GM19468 (cell line): ENCODE measurements at regions not wholly inside any gene's neighbourhood (a gene's known extent, or its start where the extent isn't known, plus 50 kb on each side); places are given as distances from the start of the nearest gene placed in this dataset.

Source experiments
- ATAC-seq: cut with Tn5 transposase; IDR thresholded peaks from one replicate; pipeline ENCODE4 v1.9.1; 2021; ENCODE audit warnings: mild to moderate bottlenecking, moderate library complexity, moderate number of reproducible peaks; ENCODE audit not compliant: unreplicated experiment; ENCODE audit errors: extremely low read depth

DNA sequence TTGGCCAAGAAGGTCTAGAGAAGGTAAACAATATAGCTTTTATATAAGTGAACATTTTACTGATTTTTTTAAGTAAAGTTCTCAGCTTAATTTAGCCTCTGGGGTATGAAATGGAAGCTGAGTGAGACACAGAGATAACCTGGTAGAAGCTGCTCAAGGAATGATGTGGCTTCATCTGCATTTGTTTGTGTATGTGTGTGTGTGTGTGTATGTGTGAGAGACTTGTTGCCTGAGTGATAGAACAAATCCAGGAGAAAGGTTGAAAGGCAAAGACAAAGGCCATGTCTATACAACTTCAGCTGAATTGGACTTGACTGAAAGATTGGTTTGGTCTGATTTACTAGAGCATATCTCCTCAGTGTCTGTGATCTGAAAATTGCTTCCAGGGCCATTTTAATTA lies 63.6 kb downstream of the PCDH7 start:
- ATAC-seq: no peak

DNA sequence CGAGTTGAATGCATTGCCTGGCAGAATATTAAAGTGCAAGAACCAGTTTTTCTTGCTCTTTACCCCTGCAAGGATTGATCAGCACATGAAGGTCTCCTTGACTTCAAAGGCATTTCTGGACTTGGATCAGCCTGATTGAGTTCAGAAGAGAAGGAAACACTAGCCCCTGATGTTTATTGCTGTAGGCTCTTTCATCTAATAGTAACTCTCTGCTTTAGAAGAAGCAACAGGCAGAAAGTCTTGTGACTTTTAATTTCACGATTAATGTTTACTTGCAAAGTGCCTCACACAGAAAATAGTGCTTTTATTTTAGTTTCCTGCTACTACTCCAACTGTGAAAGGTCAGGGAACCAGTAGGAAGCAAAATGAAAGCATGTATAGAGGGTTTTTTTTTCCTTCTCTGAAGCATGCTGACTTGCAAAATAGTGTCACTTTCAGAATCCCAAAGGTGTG lies 69.1 kb downstream of the PCDH7 start:
- no peak for ATAC-seq

DNA sequence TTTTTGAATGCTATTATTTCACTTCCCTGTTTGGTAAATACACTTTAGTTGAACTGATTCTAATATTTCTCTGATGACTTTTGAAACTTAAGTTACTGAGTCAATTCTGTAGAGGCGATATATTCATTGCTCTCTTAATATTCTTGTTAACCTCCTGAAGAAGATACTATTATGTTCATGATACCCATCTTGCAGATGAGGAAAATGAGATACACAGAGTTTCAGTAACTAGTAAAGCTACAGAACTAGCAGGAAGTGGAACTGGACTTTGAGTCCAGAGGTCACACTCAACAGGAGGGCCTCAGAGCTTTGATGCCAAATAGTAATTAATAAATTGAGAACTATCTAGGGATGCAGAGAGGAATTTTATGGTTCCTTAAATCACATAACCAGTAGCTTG lies 70.0 kb downstream of the PCDH7 start:
- ATAC-seq: no peak

DNA sequence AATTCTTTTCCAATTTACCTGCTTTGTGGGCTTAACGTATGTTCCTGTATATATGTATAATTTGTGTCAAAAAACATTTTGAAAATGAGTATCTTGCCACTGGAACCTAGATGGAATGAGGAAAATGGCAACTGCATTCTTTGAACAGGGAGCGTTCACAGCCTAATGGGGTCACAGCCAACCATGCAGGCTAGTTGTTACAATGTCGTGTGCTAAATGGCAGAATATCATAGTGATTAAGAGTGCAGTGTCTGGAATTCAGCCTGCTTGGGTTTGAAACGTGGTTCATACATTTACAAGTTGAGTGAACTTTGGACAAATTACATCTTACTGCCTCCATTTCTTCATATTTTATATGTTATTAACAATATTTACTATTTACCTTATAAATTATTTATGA lies 70.8 kb downstream of the PCDH7 start:
- ATAC-seq: no peak

DNA sequence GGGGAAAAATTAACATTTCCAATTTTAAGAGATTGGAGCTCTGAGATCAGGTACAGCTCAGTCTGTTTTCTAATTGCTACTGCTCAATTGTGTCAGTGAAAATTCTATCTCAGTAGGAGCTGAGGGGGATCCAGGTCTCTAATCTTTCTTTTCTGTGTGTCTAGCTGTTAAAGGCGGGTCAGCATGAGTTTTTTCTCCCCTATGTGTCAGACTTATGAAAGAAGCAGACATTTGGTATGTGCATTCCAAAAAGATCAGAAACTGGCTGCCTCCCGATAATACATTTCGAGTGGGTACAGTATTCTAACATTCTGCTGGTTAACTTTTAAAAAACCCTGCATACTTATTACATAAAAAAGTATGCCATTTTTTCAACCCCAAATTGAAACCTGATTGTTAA lies 72.4 kb downstream of the PCDH7 start:
- no peak for ATAC-seq

DNA sequence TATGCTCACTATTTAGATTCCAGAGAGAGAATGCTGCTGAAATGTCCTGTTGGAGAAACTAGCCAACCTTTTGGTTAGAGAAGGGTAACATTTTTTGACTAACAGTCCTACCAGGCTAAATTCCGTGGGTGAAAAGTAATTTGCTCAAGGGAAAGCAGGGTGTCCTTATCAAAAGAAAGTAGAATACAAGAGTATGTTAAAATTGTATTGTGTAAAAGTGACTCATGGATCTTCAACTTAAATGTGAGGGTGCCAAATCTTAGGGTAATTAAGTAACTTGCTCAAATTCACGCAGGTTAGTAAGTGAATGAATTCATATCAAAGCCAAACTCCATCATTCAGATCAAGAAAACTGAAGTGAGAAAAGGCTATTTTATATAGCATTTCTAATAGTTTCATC lies 81.7 kb downstream of the PCDH7 start:
- ATAC-seq: no peak

DNA sequence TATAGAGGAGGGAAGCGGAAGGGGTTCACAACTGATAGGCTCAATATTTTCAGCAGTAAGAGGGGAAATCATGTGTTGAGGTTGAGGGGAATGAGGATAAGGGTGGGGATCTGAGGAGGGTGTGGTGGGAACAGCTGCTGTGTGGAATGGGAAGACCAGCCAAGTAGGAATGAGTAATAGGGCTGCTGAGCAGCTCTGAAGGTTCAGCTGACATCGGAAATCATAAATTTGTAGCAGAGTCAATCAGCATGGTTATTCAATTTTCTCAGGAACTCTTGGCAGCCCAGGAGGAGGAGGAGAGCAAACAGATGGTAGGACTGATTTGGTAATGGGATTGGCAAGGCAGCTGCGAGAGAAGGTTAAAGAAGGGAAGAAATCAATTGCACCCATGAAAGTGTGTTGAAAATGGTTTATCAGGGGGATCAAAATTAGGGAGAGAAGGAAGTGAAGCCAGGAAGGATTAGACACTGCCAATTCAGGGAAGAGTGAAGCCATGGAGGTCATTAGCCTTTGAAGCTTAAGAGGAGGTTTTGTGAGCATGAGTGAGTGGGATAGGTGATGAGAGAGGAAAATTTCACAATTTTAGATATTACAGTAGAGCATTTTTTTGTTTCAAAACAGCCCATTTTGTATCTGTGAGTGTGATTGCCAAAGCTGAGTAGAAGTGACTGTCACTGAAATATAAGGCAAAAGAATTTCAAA lies 82.6 kb downstream of the PCDH7 start:
- no peak for ATAC-seq

DNA sequence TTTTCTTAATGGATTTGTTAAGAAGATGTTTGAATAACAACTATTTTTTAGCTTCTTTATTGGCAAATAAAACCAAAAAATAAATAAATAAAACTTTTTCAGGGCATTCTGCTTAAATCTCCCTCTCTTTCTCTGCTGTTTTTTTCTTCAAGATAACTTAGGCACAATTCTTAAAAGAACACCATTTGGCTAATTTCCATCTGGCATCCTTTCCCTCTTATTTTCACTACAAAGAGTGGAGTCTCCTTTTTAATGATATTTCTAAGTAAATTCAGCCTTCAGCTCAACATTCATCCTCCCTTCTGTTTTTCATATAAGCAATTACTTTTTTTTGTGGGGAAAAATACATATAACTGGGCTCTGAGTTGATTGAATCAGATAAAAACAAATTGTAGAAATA lies 88.1 kb downstream of the PCDH7 start:
- no peak for ATAC-seq

DNA sequence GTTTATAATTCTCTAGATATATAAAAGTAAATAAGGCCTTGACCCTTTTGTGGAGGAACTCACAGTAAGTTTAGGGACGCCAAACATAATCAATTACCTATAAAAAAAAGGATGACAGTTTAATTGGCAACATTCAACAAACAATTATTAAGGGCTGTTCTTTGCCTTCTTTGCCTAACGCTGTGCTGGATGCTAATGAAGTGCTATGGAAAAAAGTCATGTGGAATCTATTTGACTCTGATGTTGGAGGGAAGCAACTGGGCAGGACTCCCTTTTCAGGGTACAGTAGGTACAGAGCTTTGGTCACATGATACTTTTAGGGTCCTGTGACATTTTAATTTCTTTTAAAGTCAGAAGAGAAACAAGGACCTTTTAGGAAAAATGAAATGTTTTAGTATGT lies 91.1 kb downstream of the PCDH7 start:
- no peak for ATAC-seq

DNA sequence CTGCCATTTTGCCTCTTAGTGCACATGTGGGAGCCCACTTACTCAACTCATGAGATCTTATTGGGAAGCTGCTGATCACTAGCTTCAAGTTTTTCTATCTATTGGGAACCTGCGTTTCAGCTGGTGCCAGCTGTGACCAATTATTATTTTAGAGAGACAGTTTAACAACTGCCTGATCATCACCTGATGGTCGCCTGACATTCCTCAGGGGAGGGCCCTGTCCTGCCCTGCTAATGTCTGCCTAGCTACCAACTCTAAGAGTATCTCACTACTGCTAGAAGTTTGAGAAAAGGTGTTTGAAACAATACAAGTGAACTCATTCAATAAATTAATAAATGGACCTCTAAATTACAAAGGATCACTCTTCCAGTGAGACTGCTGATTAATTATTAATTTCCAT lies 95.5 kb downstream of the PCDH7 start:
- ATAC-seq: no peak

DNA sequence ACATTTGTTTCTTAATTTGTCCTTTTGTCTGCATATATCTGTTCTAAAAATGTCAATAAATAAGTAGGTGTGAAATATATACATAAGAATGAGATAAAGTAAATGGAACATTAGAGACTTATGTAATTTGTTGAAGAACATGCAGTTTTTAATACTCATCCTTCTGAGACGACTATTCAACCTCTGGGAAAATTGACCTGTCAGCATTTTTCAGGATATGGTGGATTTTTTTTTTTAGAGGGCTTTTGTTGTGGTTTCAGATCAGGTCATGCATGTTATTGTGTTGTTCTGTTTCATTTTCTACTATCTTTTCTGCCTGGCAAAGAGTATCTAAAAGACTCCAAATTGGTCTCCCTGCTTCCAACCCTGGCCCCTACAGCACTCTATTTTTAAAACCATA lies 97.3 kb downstream of the PCDH7 start:
- ATAC-seq: no peak

DNA sequence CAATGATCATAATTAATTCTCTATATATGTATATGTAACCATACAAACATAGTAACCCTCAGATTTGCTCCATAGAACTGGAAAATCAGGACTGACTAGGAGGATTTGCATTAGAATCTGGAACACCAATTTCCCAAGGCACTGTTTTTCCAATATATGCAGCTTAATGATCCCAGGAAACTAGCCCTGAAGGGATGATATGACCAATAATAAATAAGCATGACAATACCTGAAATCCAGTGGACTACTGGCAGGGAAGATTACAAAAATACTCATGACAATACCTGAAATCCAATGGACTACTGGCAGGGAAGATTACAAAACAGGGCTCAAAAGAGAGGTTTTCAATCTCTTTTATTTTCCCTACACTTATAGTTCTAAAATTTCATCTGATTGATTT lies 98.4 kb downstream of the PCDH7 start:
- ATAC-seq: no peak

DNA sequence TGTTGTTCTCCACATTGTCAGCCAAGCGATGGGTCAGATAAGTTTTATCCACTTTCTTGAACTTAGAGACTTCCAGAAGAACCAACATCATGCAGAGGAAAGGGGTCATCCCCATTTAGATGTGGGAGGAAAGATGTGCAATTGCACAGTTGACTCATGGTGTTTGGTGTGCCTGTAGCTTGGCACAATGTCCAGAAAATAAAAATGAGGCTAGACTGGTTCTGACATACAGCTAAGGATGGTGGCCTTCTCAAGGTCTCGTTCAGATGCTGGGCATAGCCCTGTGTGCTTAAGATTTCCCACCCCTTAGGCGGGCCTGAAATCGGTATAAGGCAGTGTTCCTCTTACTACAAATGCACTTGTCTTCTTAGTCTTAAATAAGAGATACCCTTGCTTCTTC lies 101.1 kb downstream of the PCDH7 start:
- ATAC-seq: no peak

DNA sequence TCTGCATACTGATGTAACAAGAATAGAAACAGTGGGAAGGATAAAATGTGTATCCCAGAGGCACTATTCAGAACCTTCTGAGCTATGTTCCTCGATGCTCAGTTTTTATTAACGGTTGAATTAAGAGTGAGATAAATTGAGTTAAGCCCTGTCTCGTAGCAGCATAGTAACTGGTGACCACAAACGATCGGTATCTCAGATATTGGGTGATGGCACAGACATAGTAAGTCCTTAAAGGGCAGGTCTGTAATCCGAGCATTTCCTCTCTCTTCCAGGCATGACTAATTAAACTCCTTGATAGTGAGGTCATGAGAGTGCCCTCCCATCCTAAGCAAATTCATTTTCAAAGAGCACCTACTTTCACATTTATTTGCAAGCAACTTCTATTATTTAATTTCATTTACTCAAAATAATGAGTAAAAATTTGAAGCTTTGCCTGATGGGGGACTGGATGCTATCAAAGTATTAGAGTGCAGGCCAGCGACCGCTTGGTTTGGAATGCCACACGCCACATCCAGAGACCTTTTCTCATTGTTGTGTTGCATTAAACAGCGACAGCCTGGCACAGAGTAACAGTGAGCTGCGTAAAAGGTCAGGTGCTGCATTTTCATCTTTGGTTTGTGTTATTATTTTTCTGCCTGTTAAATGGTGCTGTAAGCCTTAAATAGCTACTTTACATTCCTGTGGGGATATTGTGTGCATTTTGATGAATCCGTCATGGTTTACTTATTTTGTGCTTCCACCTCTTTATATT lies 101.9 kb downstream of the PCDH7 start:
- no peak for ATAC-seq

DNA sequence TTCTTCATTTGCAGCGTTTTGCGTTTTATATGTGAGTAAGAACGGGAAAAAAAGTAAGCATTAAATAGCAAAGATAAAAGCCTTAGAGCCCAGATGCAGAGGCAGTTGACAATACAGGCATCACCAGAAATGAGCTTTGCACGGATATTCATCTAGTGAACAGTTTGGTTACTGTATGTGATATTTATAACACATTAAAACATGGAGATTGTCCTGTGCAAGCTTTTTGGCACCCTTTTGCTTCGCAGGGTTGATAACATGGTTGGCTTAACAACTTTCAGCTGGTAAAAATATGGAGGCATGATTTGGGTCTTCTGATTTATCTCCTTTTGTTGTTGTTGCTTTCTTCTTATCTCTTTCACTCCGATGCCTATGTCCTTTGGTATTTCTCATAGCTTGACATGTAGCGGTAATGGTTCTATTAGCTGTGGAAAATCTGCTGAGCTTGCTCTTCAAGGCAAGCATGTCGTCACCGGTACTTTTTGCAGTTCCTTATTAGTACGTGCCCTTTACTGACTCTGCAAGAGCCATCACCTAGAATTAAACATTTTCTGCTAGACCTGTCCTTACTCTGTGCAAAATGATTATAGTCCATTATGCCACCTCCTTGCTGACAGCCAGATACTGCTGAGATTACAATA lies 102.9 kb downstream of the PCDH7 start:
- ATAC-seq: no peak

DNA sequence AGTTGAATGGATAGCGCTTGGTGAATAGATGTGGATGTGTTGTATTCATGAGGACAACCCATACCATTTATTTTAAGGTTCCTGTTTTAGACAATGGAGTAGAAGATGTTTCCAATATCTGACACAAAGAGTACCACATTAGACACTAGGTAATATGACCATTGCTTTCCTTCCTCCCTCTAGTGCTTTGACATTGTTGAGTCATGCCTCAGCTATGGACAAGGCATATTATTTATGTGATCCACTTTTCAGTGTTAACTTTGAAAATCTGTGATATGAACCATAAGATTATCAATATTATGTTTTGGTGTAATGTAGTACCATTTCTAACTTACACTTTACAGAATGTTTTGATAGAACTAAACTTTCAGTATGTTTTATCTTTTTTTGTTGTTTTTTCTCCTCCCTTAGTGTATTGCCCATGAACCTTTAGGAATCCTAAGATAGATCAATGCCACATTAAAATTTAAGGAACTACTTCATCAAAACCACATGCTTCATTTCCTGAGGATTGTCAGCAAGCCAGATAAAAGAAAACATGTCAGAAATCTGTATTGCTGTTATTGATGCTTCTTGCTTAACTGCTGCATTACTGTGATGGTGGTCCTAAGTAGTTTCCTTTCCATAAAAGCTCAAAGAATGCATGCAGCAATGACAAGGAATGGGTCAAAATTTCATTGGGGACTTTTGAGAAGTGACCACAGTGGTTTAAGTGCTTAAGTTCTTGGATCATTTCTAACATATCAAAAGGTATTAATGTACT lies 105.0 kb downstream of the PCDH7 start:
- no peak for ATAC-seq

DNA sequence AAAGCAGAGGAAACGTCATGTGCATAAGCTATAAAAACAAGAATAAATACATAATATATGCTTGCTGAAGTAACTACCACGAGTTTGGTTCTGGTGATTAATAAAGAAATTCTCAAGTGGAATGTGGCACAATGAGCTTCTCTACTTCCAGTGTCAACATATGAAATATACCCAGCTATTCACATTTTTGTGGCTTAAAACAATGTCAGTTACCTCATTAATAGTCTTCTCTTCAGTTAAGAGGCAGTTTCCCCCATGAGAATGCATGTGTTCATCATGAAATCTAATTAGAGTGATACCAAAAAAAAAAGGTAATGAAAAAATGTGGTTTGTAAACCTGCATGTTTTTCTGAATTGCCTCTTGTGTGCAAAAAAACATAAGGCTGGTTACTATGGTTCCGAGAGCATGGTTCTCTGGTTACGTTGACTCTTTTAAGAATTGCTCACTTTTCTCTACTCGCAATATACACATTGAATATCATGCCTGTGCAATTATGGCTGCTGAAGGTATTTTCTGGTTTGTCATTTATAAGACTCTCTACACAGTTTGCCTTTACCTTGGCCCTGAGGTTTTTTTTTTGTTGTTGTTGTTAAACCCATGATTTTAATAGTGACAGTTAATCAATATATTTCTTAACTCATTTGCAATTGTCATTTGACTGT lies 108.2 kb downstream of the PCDH7 start:
- ATAC-seq: no peak

DNA sequence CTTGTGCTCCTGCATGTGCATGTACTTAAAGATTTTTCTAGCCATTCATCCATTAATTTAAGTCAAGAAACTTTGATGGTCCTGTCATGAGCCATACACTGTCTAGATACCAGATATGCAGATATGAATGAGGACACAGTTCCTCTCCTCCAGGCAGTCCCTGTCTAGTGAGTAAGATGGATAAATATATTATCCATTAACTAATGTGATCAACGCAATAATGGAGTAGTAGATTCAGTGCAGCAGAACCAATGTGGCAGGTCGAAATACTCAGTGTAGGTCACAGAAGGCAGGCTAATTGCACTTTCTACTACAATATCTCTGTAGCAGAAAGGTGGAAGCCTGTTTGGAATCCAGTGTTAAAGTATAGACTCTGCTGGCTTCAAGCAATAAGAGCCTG lies 112.5 kb downstream of the PCDH7 start:
- ATAC-seq: no peak

DNA sequence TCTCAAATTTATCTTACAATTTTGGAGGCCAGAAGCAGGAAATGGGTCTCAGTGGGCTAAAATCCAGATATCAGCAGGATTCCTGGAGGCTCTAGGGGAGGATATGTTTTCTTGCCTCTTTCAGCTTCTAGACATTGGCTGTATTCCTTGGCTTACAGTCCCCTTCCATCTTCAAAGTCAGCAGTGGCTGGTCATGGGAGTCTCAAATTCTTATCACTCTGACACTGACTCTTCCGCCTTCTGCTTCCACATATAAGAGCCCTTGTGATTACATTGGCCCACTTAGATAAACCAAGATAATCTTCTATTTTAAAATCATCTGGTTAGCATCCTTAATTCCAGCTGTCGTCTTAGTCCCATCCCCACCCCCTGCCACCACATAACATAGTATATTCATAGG lies 113.0 kb downstream of the PCDH7 start:
- ATAC-seq: no peak

DNA sequence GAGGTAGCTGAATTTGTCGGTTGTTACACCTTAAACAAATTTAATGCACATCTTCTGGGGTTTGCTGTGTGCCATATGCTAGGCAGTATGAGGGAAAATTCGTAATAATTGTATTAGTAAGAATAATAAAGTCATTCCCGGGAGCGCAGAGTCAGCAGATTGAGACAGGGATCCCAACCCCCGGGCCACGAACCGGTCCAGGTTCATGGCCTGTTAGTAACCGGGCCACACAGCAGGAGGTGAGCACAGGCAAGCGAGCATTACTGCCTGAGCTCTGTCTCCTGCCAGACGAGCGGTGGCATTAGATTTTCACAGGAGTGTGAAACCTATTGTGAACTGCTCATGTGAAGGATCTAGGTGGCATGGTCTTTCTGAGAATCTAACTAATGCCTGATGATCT lies 114.9 kb downstream of the PCDH7 start:
- ATAC-seq: no peak
